NCI-H2196 (cell line): ENCODE measurements at regions not wholly inside any gene's neighbourhood (a gene's known extent, or its start where the extent isn't known, plus 50 kb on each side); places are given as distances from the start of the nearest gene placed in this dataset.

ENCODE experiments used
- DNase-seq: peaks from one replicate; lab custom pipeline; 2025; ENCODE audit not compliant: unreplicated experiment; lab: John Stamatoyannopoulos, UW

- DNase-seq: no peak
Observed at GRCh38 chr5:57595523-57595991, 112.9 kb upstream of the ACTBL2 start.

- no peak for DNase-seq
Observed at GRCh38 chr5:57594436-57594835, 111.8 kb upstream of the ACTBL2 start.

- no peak for DNase-seq
Observed at GRCh38 chr5:57592236-57592635, 109.6 kb upstream of the ACTBL2 start.

GRCh38 chr5:57586649-57587048 is 104.0 kb upstream of the ACTBL2 start:
- no peak for DNase-seq

GRCh38 chr5:57582578-57583070 is 100.0 kb upstream of the ACTBL2 start:
- DNase-seq: no peak

GRCh38 chr5:57581772-57582171 is 99.2 kb upstream of the ACTBL2 start:
- DNase-seq: no peak

- no peak for DNase-seq
Observed at GRCh38 chr5:57581222-57581621, 98.6 kb upstream of the ACTBL2 start.

GRCh38 chr5:57577432-57578175 is 95.0 kb upstream of the ACTBL2 start:
- DNase-seq: no peak

GRCh38 chr5:57576317-57576716 is 93.7 kb upstream of the ACTBL2 start:
- no peak for DNase-seq

- no peak for DNase-seq
Observed at GRCh38 chr5:57575839-57576238, 93.2 kb upstream of the ACTBL2 start.

GRCh38 chr5:57572461-57572860 is 89.8 kb upstream of the ACTBL2 start:
- DNase-seq: no peak

GRCh38 chr5:57569601-57570000 is 87.0 kb upstream of the ACTBL2 start:
- DNase-seq: no peak

GRCh38 chr5:57568136-57568535 is 85.5 kb upstream of the ACTBL2 start:
- no peak for DNase-seq

GRCh38 chr5:57566914-57567313 is 84.3 kb upstream of the ACTBL2 start:
- no peak for DNase-seq

- DNase-seq: no peak
Observed at GRCh38 chr5:57561231-57561842, 78.7 kb upstream of the ACTBL2 start.

GRCh38 chr5:57559110-57559635 is 76.6 kb upstream of the ACTBL2 start:
- no peak for DNase-seq

GRCh38 chr5:57552033-57552432 is 69.4 kb upstream of the ACTBL2 start:
- DNase-seq: no peak

GRCh38 chr5:57551251-57551650 is 68.6 kb upstream of the ACTBL2 start:
- DNase-seq: no peak

GRCh38 chr5:57550132-57550531 is 67.5 kb upstream of the ACTBL2 start:
- no peak for DNase-seq

- DNase-seq: no peak
Observed at GRCh38 chr5:57549566-57549965, 67.0 kb upstream of the ACTBL2 start.

- DNase-seq: no peak
Observed at GRCh38 chr5:57540823-57541222, 58.2 kb upstream of the ACTBL2 start.

GRCh38 chr5:57539281-57539701 is 56.7 kb upstream of the ACTBL2 start:
- no peak for DNase-seq
